GM12872 (cell line): ENCODE measurements at regions not wholly inside any gene's neighbourhood (a gene's known extent, or its start where the extent isn't known, plus 50 kb on each side); places are given as distances from the start of the nearest gene placed in this dataset.

Source experiments
- CTCF ChIP-seq: IDR thresholded peaks from 3 replicates; pipeline ENCODE4 v1.5.1; 2011; ENCODE audit warnings: low read depth, mild to moderate bottlenecking, low read length, moderate library complexity; ENCODE audit not compliant: insufficient read depth

GRCh38 chr22:49090853-49091135 is 736.9 kb downstream of the BRD1 start:
- no peak for TF ChIP-seq CTCF

GRCh38 chr22:49090061-49090852 is 737.4 kb downstream of the BRD1 start:
- no peak for TF ChIP-seq CTCF

- no peak for TF ChIP-seq CTCF
Observed at GRCh38 chr22:49088801-49089791, 738.6 kb downstream of the BRD1 start.

GRCh38 chr22:49087716-49088601 is 739.7 kb downstream of the BRD1 start:
- TF ChIP-seq CTCF, result no peak

GRCh38 chr22:49087198-49087597 is 740.5 kb downstream of the BRD1 start:
- TF ChIP-seq CTCF, result no peak

GRCh38 chr22:49086606-49087157 is 741.0 kb downstream of the BRD1 start:
- TF ChIP-seq CTCF, result no peak
